Omental fat pad (tissue), 3 donors: ENCODE measurements at regions not wholly inside any gene's neighbourhood (a gene's known extent, or its start where the extent isn't known, plus 50 kb on each side); places are given as distances from the start of the nearest gene placed in this dataset.

Experiments used
- ATAC-seq: fragments of 150-250 bp; one replicate; pipeline ENCODE4 v1.9.1; 2016; ENCODE audit warnings: mild to moderate bottlenecking, moderate library complexity; ENCODE audit not compliant: low FRiP score
- DNase-seq: peaks from one replicate; pipeline ENCODE4 v3.0.0-alpha.2; 2019; ENCODE audit warnings: low spot score
- TF ChIP-seq, protein P1 (sequence below), 3 donors: fragments of 450-650 bp; IDR thresholded peaks; one replicate each; pipeline ENCODE4 v1.5.1; 2016 to 2017; ENCODE audit warnings: antibody characterized with exemption in 3 of 3, mild to moderate bottlenecking in 3 of 3, moderate library complexity in 2 of 3

DNA sequence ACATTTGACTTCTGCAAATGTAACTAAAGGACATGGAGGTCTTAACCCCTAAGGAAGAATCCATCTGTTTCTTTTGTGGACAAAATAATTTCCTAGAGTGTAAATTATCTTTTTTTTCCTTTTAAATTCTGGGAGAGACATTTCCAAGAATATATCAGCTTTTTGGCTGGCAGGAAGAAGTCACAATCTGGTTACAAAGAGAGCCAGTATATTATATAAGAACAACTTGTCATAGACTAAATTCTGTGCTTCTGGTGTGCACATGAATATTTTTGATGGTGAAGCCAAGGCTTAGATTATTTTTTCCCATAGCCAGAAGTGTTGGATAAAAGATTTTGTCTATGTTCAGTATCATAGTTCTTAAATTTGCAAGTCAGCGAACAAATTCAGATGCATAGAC is 500.6 kb downstream of the XIRP2 start:
- DNase-seq (no peak), ATAC-seq (no peak)
- TF ChIP-seq, protein P1, sequence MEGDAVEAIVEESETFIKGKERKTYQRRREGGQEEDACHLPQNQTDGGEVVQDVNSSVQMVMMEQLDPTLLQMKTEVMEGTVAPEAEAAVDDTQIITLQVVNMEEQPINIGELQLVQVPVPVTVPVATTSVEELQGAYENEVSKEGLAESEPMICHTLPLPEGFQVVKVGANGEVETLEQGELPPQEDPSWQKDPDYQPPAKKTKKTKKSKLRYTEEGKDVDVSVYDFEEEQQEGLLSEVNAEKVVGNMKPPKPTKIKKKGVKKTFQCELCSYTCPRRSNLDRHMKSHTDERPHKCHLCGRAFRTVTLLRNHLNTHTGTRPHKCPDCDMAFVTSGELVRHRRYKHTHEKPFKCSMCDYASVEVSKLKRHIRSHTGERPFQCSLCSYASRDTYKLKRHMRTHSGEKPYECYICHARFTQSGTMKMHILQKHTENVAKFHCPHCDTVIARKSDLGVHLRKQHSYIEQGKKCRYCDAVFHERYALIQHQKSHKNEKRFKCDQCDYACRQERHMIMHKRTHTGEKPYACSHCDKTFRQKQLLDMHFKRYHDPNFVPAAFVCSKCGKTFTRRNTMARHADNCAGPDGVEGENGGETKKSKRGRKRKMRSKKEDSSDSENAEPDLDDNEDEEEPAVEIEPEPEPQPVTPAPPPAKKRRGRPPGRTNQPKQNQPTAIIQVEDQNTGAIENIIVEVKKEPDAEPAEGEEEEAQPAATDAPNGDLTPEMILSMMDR (IDR thresholded peaks at IDR 0.05) = no peak

DNA sequence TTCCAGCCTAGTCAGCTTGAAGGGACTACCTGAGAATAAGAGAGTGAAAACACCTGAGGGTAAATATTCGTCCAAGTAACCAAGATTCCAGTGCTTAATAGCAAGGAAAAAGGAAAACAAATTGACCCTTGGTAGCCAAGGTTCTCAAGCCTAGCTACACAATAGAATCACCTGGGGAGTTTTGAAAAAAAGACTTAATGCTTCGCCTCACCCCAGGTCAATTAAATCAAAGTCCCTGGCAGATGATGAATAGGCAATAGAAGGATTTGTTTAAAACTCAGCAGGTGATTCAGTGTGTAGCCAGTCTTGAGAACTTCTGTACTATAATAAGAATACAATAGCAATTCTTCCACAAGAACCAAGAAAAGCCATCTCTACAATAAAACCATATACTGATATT is 500.2 kb downstream of the XIRP2 start:
- ATAC-seq = no peak
- TF ChIP-seq, protein P1 (IDR thresholded peaks at IDR 0.05) = no peak
- no peak for DNase-seq

DNA sequence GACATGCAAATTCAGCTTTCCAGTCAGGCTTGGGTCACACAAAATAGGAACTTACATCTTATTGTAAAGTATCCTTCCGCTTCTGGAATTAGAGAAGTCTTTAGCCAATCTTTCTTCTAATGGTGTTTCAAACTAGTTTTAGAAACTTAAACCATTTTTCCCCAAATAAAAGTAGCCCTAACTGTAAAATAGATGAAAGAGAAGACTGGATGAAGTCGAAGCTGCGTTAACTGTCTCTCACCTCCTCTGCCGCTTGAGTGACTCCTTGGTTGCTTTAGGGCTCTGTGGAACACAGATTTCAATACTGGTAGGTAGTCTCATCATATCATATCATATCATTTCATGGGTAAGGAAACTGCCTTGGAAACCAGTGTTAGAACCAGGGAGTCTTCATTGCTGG is 498.4 kb downstream of the XIRP2 start:
- no peak for DNase-seq
- TF ChIP-seq, protein P1 (IDR thresholded peaks at IDR 0.05) = no peak
- ATAC-seq = no peak

DNA sequence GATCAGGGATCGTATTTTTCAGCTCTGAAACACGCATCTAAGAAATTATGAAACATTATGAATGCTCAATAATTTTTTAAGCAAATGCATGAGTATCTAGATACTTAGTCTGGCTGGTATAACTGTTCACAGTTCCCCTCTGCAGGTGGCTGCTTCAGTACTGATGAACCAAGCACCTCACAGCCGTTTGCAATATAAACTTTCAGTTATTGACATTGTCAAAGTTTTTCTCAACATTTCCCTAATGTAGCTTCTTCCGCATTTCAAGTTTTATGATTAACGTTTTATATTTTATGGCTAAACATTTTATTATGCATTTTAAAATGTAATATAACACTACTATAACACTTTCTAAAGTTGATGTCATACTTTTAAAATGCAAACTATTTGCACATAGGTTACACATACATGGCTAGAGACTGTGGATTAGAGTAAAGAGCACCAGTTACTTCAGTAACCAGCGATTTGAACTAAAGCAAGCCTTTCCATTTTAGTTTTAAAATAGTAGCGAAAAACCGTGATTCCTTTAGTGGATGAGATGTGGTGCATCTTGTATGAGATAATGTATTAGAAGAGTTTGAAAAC is 495.4 kb downstream of the XIRP2 start:
- no peak for ATAC-seq
- TF ChIP-seq, protein P1 (IDR thresholded peaks at IDR 0.05) = no peak

DNA sequence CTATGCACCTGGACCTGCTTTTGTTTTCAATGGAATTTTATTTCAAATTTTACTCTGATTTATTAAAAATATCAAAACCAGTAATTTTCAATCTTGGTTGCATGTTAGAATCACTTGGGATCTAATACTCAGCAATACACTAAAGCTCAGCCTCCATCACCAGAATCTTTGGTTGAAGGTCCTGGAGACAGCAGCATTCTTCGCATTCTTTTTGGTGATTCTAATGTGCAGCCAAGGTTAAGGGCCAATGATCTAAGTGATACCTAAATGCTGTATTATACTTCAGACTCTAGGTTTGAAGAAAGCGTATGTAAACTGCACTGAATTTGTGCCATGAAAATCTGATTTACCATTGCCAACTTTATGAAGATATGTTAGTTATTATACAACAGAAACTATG is 493.1 kb downstream of the XIRP2 start:
- no peak for DNase-seq
- ATAC-seq = no peak
- TF ChIP-seq, protein P1 (IDR thresholded peaks at IDR 0.05) = no peak

More for the DNA sequence above, 495.4 kb downstream of the XIRP2 start:
- DNase-seq = no peak

DNA sequence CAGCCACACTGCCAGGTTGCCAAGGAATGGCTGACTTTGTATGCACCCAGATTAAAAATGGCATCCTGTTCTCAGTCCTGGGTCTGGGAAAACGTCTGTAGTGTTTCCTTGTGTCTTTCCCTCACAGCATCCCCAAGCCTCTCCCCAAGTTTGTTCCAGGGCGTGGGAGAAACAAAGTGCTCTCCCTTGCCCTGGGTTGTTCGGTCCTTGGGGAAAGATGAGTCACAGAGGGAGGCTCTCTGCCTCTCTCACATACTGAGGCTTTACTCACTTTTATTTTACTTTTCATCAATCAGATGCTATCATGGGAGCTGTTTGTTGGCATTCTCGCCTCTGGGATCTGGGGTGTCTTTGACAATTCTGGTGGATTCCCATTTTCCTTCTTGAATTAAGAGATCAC is 492.3 kb downstream of the XIRP2 start:
- ATAC-seq (no peak), DNase-seq (no peak)
- TF ChIP-seq, protein P1 (IDR thresholded peaks at IDR 0.05) = no peak

DNA sequence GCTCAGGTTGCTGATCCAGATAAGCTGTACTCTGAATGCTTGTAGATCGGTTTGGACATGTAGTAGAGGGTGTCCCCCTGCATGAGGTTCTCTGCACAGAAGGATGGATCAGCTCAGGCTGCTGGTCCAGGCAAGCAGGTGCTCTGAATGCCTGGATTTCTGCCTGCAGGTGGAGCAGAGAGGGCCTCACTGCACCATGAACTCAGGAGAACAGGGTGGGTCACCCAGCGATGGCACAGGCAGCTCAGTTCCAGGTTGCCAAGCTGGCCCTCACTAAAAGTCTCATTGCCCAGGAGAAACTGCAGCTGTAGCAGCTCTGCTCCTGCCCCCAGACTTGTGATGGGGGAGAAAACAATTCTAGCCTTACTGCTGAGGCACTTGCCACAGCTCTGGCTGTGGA is 491.8 kb downstream of the XIRP2 start:
- ATAC-seq (no peak), DNase-seq (no peak)
- TF ChIP-seq, protein P1 (IDR thresholded peaks at IDR 0.05) = no peak
